ENCODE measurements at regions not wholly inside any gene's neighbourhood (a gene's known extent, or its start where the extent isn't known, plus 50 kb on each side); places are given as distances from the start of the nearest gene placed in this dataset.

- intact Hi-C loops (cut with micrococcal nuclease; ENCODE audit: unreplicated experiment), result no loop called here
- CTCF ChIA-PET (ENCODE audit: unreplicated experiment), result no interaction called here
- H3K79me2 ChIP-seq (ENCODE audit: insufficient read depth, low read depth, low read length), result no peaks in the 10 kb centered on the region
- H3K4me1 ChIP-seq (ENCODE audit: insufficient read depth, low read length, poor library complexity, severe bottlenecking), result no peaks in the 10 kb centered on the region
- BruUV-seq (replicated peaks), result no TSS peak
- DNase-seq (ENCODE audit: low spot score), result no peak
- POLR2A ChIA-PET, result interaction anchor here (0.5 kb wide), 1 partner anchor 11 kb away, joined by 3 read pairs; no protein-coding TSS in a partner anchor
- H3K9me3 ChIP-seq (ENCODE audit: low read length), result no peaks in the 10 kb centered on the region
- no peak overlapping the region for H3K27ac ChIP-seq (ENCODE audit: low read depth, low read length, poor library complexity, severe bottlenecking)
- H3K4me2 ChIP-seq (ENCODE audit: low read length), result no peak overlapping the region
- no peak overlapping the region for H2AFZ ChIP-seq (ENCODE audit: low read length)
- TF ChIP-seq EZH2phosphoT487 (IDR thresholded peaks at IDR 0.05; ENCODE audit: borderline replicate concordance, low read depth, low read length) (no peak), CTCF (conservative IDR thresholded peaks at IDR 0.05; ENCODE audit: low read length) (no peak)
- H3K4me3 ChIP-seq (ENCODE audit: low read depth, low read length, poor library complexity, severe bottlenecking), result no peak overlapping the region
- H4K20me1 ChIP-seq (ENCODE audit: insufficient read depth, low read length), result no peaks in the 10 kb centered on the region; the same call in 1 of the 2 replicates
- no peaks in the 10 kb centered on the region for H3K36me3 ChIP-seq (ENCODE audit: insufficient read depth, low read length)
- no peaks in the 10 kb centered on the region for H3K9me2 ChIP-seq (ENCODE audit: insufficient read depth, low read length)
These were observed 738.2 kb downstream of the CD109 start for GRCh38 chr6:74434171-74434570.

GRCh38 chr6:74431873-74432580, 736.0 kb downstream of the CD109 start:
- CTCF ChIA-PET (ENCODE audit: unreplicated experiment), result no interaction called here

More at GRCh38 chr6:74431873-74432580, 736.0 kb downstream of the CD109 start:
- Histone ChIP-seq H3K9me3 (ENCODE audit: low read length) (no peaks in the 10 kb centered on the region), H3K4me1 (ENCODE audit: insufficient read depth, low read length, poor library complexity, severe bottlenecking) (no peaks in the 10 kb centered on the region), H2AFZ (ENCODE audit: low read length) (no peak overlapping the region), H3K9me2 (ENCODE audit: insufficient read depth, low read length) (no peaks in the 10 kb centered on the region), H4K20me1 (ENCODE audit: insufficient read depth, low read length) (no peaks in the 10 kb centered on the region; the same call in 1 of the 2 replicates), H3K79me2 (ENCODE audit: insufficient read depth, low read depth, low read length) (no peaks in the 10 kb centered on the region), H3K4me2 (ENCODE audit: low read length) (no peak overlapping the region), H3K27ac (ENCODE audit: low read depth, low read length, poor library complexity, severe bottlenecking) (no peak overlapping the region), H3K4me3 (ENCODE audit: low read depth, low read length, poor library complexity, severe bottlenecking) (no peak overlapping the region), H3K36me3 (ENCODE audit: insufficient read depth, low read length) (no peaks in the 10 kb centered on the region)
- no TSS peak for BruUV-seq (replicated peaks)
- TF ChIP-seq EZH2phosphoT487 (IDR thresholded peaks at IDR 0.05; ENCODE audit: borderline replicate concordance, low read depth, low read length), result no peak
- TF ChIP-seq CTCF (conservative IDR thresholded peaks at IDR 0.05; ENCODE audit: low read length), result no peak
- no peak for DNase-seq (ENCODE audit: low spot score)
- POLR2A ChIA-PET, result no interaction called here
- intact Hi-C loops (cut with micrococcal nuclease; ENCODE audit: unreplicated experiment), result no loop called here
